GM12878 (cell line): ENCODE measurements at regions not wholly inside any gene's neighbourhood (a gene's known extent, or its start where the extent isn't known, plus 50 kb on each side); places are given as distances from the start of the nearest gene placed in this dataset.

Experiments
- ATAC-seq: fragments of 200-7000 bp; cut with Tn5 transposase; 3 replicates; pipeline ENCODE4 v1.9.1; 2020; ENCODE audit warnings: mild to moderate bottlenecking, moderate library complexity
- BruUV-seq: library from RNA; stranded (reverse); fragments of 400-500 nt; replicated peaks from 2 replicates; lab custom pipeline; 2021; lab: Mats Ljungman, UMichigan
- CTCF ChIA-PET: fragments of 300-600 bp; sonication (Branson Sonifier 250); formaldehyde crosslinking; extraction: SDS; loops from one replicate; lab custom pipeline; 2021; ENCODE audit warnings: inconsistent platforms; lab: Yijun Ruan, JAX
- POLR2A ChIA-PET: fragments of 350-600 bp; formaldehyde crosslinking; extraction: SDS; loops from one replicate; lab custom pipeline; 2021; ENCODE audit warnings: inconsistent platforms; lab: Charles Lee
- RAD21 ChIA-PET: fragments of 300-600 bp; sonication (Branson Sonifier 250); formaldehyde crosslinking; loops from one replicate; lab custom pipeline; 2023; ENCODE audit warnings: antibody characterized with exemption; ENCODE audit not compliant: unreplicated experiment; lab: Charles Lee
- SMC1A ChIA-PET: fragments of 300-600 bp; sonication (Branson Sonifier 250); formaldehyde crosslinking; loops from one replicate; lab custom pipeline; 2023; ENCODE audit not compliant: unreplicated experiment, uncharacterized antibody; lab: Charles Lee
- DNase-seq: peaks from one replicate; pipeline ENCODE4 v3.0.0-alpha.2; 2011; ENCODE audit warnings: low read depth, low spot score
- FAIRE-seq: peaks from 3 replicates; lab custom pipeline; 2011; peaks lifted over from hg19 to GRCh38; lab: Jason Lieb, UNC
- H2AFZ ChIP-seq: 2 replicates; pipeline ENCODE4 v1.6.0; 2011; ENCODE audit warnings: low read depth, low read length, control low read depth; ENCODE audit not compliant: control insufficient read depth
- H3K27ac ChIP-seq: 2 replicates; pipeline ENCODE4 v1.5.1; 2011; ENCODE audit warnings: control low read depth; ENCODE audit not compliant: control insufficient read depth, insufficient read depth
- H3K27me3 ChIP-seq, 2 experiments: replicated peaks in 1 of 2; 2 replicates each; pipeline versions ENCODE4 v1.6.0 to v1.6.1; 2011; ENCODE audit warnings: low read length in 1 of 2; ENCODE audit not compliant: control insufficient read depth in 2 of 2, insufficient read depth in 2 of 2
- H3K36me3 ChIP-seq, 2 experiments: 2 replicates each; pipeline ENCODE4 v1.5.1; 2011; ENCODE audit warnings: low read length in 1 of 2; ENCODE audit not compliant: control insufficient read depth in 2 of 2, insufficient read depth in 2 of 2
- H3K4me1 ChIP-seq: 2 replicates; pipeline ENCODE4 v1.6.1; 2011; ENCODE audit warnings: mild to moderate bottlenecking, low read length, moderate library complexity, mixed read lengths; ENCODE audit not compliant: control insufficient read depth, insufficient read depth
- H3K4me2 ChIP-seq: 2 replicates; pipeline ENCODE4 v1.6.0; 2011; ENCODE audit warnings: control low read depth; ENCODE audit not compliant: control insufficient read depth, insufficient read depth
- H3K4me3 ChIP-seq: fragments of 200-600 bp; sonication (generic); 2 replicates; pipeline ENCODE4 v1.5.1; 2016
- H3K79me2 ChIP-seq: 2 replicates; pipeline ENCODE4 v1.6.0; 2011; ENCODE audit warnings: low read length; ENCODE audit not compliant: control insufficient read depth, insufficient read depth
- H3K9ac ChIP-seq: 2 replicates; pipeline ENCODE4 v1.8.0; 2011; ENCODE audit warnings: low read length, control low read depth, mixed read lengths; ENCODE audit not compliant: control insufficient read depth, insufficient read depth
- H3K9me3 ChIP-seq: replicated peaks from 3 replicates; pipeline ENCODE4 v1.5.1; 2011; ENCODE audit warnings: mild to moderate bottlenecking, low read length; ENCODE audit not compliant: control insufficient read depth, insufficient read depth
- H4K20me1 ChIP-seq: 2 replicates; pipeline ENCODE4 v1.6.0; 2011; ENCODE audit not compliant: control insufficient read depth, insufficient read depth
- CBX5 ChIP-seq: sonication (generic); IDR thresholded peaks from 2 replicates; pipeline ENCODE4 v1.6.1; 2016; ENCODE audit warnings: low read depth, moderate library complexity, mild to moderate bottlenecking, inconsistent platforms
- CEBPB ChIP-seq, 2 experiments: fragments of 150-350 bp in 1 of 2; IDR thresholded peaks; 2 replicates each; pipeline ENCODE4 v1.6.1; 2012 to 2014; ENCODE audit warnings: low read depth in 2 of 2, low read length in 2 of 2, borderline replicate concordance in 1 of 2, inconsistent platforms in 1 of 2
- CHD1 ChIP-seq: IDR thresholded peaks from 2 replicates; pipeline ENCODE4 v1.6.1; 2012; ENCODE audit warnings: low read depth, low read length, improper control_type of control experiment
- CREM ChIP-seq: IDR thresholded peaks from 2 replicates; pipeline ENCODE4 v1.6.1; 2014; ENCODE audit warnings: antibody characterized with exemption, low read depth
- EED ChIP-seq: sonication (generic); IDR thresholded peaks from 2 replicates; pipeline ENCODE4 v1.6.1; 2016; ENCODE audit warnings: antibody characterized with exemption, low read depth
- HCFC1 ChIP-seq: fragments of 150-350 bp; IDR thresholded peaks from 2 replicates; pipeline ENCODE4 v1.6.1; 2014; ENCODE audit warnings: low read length
- HDAC2 ChIP-seq: fragments of 200-600 bp; sonication (generic); IDR thresholded peaks from 2 replicates; pipeline ENCODE4 v1.6.1; 2017
- HDAC6 ChIP-seq: fragments of 200-600 bp; sonication (generic); IDR thresholded peaks from one replicate; pipeline ENCODE4 v1.8.0; 2017; ENCODE audit warnings: antibody characterized with exemption; ENCODE audit not compliant: unreplicated experiment
- JUND ChIP-seq: IDR thresholded peaks from 2 replicates; pipeline ENCODE4 v1.6.1; 2012; ENCODE audit warnings: low read depth, mild to moderate bottlenecking, low read length, improper control_type of control experiment, moderate library complexity
- NR2C2 ChIP-seq: IDR thresholded peaks from 2 replicates; pipeline ENCODE4 v1.6.1; 2011; ENCODE audit warnings: borderline replicate concordance, low read depth; ENCODE audit not compliant: control insufficient read depth, insufficient read length
- POLR2AphosphoS2 ChIP-seq: IDR thresholded peaks from 2 replicates; pipeline ENCODE4 v1.6.1; 2011; ENCODE audit warnings: low read depth, mild to moderate bottlenecking, low read length, improper control_type of control experiment, moderate library complexity
- WRNIP1 ChIP-seq: IDR thresholded peaks from 2 replicates; pipeline ENCODE4 v1.6.1; 2011; ENCODE audit warnings: low read depth, low read length, improper control_type of control experiment, borderline replicate concordance
- YY1 ChIP-seq: IDR thresholded peaks from 2 replicates; pipeline ENCODE4 v1.6.1; 2011; ENCODE audit warnings: low read depth, mild to moderate bottlenecking, low read length
- WGBS: methylation state at CpG from one replicate; pipeline ENCODE4 v1.1.6; 2016; ENCODE audit warnings: low lambda C conversion rate; ENCODE audit not compliant: insufficient replicate concordance, insufficient coverage; ENCODE audit errors: missing lambda C conversion rate; 5-methylcytosine and 5-hydroxymethylcytosine counted together
- in situ Hi-C: fragments of 300-500 bp; cut with MboI; formaldehyde crosslinking; loops from 9 replicates; pipeline ENCODE4 v1.14.3; 2018; ENCODE audit warnings: mixed read lengths
- intact Hi-C: fragments of 100-400 bp; cut with micrococcal nuclease; formaldehyde crosslinking; loops from one replicate; pipeline ENCODE4 v1.14.2; 2022; ENCODE audit not compliant: unreplicated experiment
- TF ChIP-seq, protein P1 (sequence below): IDR thresholded peaks from 2 replicates; pipeline ENCODE4 v1.6.1; 2012; ENCODE audit warnings: mild to moderate bottlenecking, low read depth, low read length
- TF ChIP-seq, protein P2 (sequence below): fragments of 450-650 bp; IDR thresholded peaks from 2 replicates; pipeline ENCODE4 v1.6.1; 2017; ENCODE audit warnings: mild to moderate bottlenecking
- TF ChIP-seq, protein P3 (sequence below): IDR thresholded peaks from 2 replicates; pipeline ENCODE4 v1.6.1; 2012; ENCODE audit warnings: low read depth, low read length, improper control_type of control experiment

DNA sequence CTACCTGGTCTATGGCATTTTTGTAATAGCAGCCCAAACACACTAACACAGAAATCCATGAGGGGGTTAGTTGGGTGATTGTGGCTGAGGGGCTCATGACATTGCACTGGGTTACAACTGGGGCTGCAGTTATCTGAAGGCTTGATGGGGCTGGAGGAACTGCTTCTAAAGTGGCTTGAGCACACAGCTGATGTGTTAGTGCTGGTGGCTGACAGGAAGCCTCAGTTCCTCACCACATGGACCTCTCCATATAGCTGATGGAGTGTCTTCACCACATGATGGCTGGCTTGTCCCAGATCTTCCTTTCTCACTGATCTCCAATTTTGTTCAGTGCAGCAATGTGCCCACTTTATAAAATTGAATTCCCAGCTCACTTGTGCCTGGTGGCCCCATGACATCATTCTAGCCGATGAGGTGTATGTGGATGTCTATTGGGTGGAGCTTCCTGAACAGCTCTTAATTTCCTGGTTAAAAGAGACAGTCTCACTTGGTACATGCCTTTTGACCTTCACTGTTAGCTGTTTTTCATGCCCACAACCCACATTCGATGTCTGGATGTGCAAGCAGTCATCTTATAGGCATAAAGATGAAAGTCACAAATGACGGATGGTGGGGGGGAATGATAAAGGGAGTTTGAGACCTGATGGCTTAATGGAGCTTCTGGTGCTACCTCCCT is 166.9 kb upstream of the BMPER start:
- DNase-seq (no peak), FAIRE-seq (no peak), ATAC-seq (no peak)
- in situ Hi-C loops (no loop called here), intact Hi-C loops (no loop called here)
- ChIA-PET CTCF (interaction anchor here (0.5 to 0.6 kb wide), 2 partner anchors 15 to 1557 kb away, joined by 3 read pairs; no protein-coding TSS in a partner anchor), RAD21 (no interaction called here), SMC1A (interaction anchor here (1.3 kb wide), 1 partner anchor 23 kb away, joined by 6 read pairs; no protein-coding TSS in a partner anchor), POLR2A (no interaction called here)
- Histone ChIP-seq H3K4me3 (no peak overlapping the region), H3K27me3 (no peaks in the 10 kb centered on the region; a peak in 1 of 4 replicates), H4K20me1 (no peaks in the 10 kb centered on the region), H3K27ac (no peak overlapping the region), H3K4me1 (no peaks in the 10 kb centered on the region), H3K79me2 (no peaks in the 10 kb centered on the region), H3K36me3 (no peaks in the 10 kb centered on the region), H3K9me3 (no peaks in the 10 kb centered on the region), H2AFZ (no peak overlapping the region), H3K4me2 (no peak overlapping the region), H3K9ac (no peak overlapping the region)
- WGBS, result 48% methylated on average over 3 of the region's 3 CpGs
- TF ChIP-seq JUND, result no peak
- TF ChIP-seq YY1, result no peak
- TF ChIP-seq, protein P1, sequence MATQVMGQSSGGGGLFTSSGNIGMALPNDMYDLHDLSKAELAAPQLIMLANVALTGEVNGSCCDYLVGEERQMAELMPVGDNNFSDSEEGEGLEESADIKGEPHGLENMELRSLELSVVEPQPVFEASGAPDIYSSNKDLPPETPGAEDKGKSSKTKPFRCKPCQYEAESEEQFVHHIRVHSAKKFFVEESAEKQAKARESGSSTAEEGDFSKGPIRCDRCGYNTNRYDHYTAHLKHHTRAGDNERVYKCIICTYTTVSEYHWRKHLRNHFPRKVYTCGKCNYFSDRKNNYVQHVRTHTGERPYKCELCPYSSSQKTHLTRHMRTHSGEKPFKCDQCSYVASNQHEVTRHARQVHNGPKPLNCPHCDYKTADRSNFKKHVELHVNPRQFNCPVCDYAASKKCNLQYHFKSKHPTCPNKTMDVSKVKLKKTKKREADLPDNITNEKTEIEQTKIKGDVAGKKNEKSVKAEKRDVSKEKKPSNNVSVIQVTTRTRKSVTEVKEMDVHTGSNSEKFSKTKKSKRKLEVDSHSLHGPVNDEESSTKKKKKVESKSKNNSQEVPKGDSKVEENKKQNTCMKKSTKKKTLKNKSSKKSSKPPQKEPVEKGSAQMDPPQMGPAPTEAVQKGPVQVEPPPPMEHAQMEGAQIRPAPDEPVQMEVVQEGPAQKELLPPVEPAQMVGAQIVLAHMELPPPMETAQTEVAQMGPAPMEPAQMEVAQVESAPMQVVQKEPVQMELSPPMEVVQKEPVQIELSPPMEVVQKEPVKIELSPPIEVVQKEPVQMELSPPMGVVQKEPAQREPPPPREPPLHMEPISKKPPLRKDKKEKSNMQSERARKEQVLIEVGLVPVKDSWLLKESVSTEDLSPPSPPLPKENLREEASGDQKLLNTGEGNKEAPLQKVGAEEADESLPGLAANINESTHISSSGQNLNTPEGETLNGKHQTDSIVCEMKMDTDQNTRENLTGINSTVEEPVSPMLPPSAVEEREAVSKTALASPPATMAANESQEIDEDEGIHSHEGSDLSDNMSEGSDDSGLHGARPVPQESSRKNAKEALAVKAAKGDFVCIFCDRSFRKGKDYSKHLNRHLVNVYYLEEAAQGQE, result no peak
- no peak for TF ChIP-seq WRNIP1
- no peak for TF ChIP-seq CEBPB (IDR thresholded peaks at IDR 0.05; ENCODE audit: borderline replicate concordance in 1 of 2, low read depth in 2 of 2, low read length in 2 of 2)
- TF ChIP-seq HDAC6, result no peak
- TF ChIP-seq HCFC1, result no peak
- TF ChIP-seq CHD1, result no peak
- TF ChIP-seq HDAC2, result no peak
- TF ChIP-seq EED, result no peak
- TF ChIP-seq NR2C2, result no peak
- TF ChIP-seq CBX5, result no peak
- TF ChIP-seq, protein P2, sequence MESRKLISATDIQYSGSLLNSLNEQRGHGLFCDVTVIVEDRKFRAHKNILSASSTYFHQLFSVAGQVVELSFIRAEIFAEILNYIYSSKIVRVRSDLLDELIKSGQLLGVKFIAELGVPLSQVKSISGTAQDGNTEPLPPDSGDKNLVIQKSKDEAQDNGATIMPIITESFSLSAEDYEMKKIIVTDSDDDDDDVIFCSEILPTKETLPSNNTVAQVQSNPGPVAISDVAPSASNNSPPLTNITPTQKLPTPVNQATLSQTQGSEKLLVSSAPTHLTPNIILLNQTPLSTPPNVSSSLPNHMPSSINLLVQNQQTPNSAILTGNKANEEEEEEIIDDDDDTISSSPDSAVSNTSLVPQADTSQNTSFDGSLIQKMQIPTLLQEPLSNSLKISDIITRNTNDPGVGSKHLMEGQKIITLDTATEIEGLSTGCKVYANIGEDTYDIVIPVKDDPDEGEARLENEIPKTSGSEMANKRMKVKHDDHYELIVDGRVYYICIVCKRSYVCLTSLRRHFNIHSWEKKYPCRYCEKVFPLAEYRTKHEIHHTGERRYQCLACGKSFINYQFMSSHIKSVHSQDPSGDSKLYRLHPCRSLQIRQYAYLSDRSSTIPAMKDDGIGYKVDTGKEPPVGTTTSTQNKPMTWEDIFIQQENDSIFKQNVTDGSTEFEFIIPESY, result no peak
- TF ChIP-seq CREM, result no peak
- TF ChIP-seq POLR2AphosphoS2, result no peak
- TF ChIP-seq, protein P3, sequence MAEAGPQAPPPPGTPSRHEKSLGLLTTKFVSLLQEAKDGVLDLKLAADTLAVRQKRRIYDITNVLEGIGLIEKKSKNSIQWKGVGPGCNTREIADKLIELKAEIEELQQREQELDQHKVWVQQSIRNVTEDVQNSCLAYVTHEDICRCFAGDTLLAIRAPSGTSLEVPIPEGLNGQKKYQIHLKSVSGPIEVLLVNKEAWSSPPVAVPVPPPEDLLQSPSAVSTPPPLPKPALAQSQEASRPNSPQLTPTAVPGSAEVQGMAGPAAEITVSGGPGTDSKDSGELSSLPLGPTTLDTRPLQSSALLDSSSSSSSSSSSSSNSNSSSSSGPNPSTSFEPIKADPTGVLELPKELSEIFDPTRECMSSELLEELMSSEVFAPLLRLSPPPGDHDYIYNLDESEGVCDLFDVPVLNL, result no peak
- BruUV-seq, result no TSS peak
